ENCODE measurements at regions not wholly inside any gene's neighbourhood (a gene's known extent, or its start where the extent isn't known, plus 50 kb on each side); places are given as distances from the start of the nearest gene placed in this dataset.

GRCh38 chr9:8207596-8207995 lies 408.0 kb upstream of the DMAC1 start:
- no peak for TF ChIP-seq MXI1 (conservative IDR thresholded peaks at IDR 0.05; ENCODE audit: poor library complexity, severe bottlenecking)
- no peak for TF ChIP-seq POLR2AphosphoS5 (IDR thresholded peaks at IDR 0.05)
- no peak for TF ChIP-seq CTCF (IDR thresholded peaks at IDR 0.05; ENCODE audit: poor library complexity, severe bottlenecking)
- no peak for TF ChIP-seq EZH2 (IDR thresholded peaks at IDR 0.05; ENCODE audit: borderline replicate concordance, insufficient read depth, low read length, poor library complexity, severe bottlenecking)
- no peak for TF ChIP-seq RAD21 (conservative IDR thresholded peaks at IDR 0.05)
